Right lobe of liver (tissue), 6 donors: ENCODE measurements at regions not wholly inside any gene's neighbourhood (a gene's known extent, or its start where the extent isn't known, plus 50 kb on each side); places are given as distances from the start of the nearest gene placed in this dataset.

ENCODE experiments used
- ATAC-seq, 4 donors: fragments of 200-7000 bp; cut with Tn5 transposase; one replicate each; pipeline ENCODE4 v1.9.1; 2020; ENCODE audit warnings: mild to moderate bottlenecking in 4 of 4, moderate library complexity in 4 of 4
- DNase-seq, 3 donors: peaks; one replicate each; pipeline ENCODE4 v3.0.0-alpha.2; 2020
- H3K27ac ChIP-seq, 3 donors: fragments of 200-600 bp; one replicate each; pipeline ENCODE4 v1.8.0; 2022
- H3K27me3 ChIP-seq, 2 donors: fragments of 200-600 bp; one replicate each; pipeline ENCODE4 v1.8.0; 2022
- H3K36me3 ChIP-seq, 4 donors: fragments of 200-600 bp; sonication (generic) in 1 of 4; one replicate each; pipeline versions ENCODE4 v1.5.1 to v1.8.0; 2017 to 2022; ENCODE audit warnings: control low read depth in 1 of 4
- H3K4me1 ChIP-seq, 4 donors: fragments of 200-600 bp; sonication (generic) in 1 of 4; one replicate each; pipeline versions ENCODE4 v1.5.1 to v1.8.0; 2017 to 2022; ENCODE audit warnings: control low read depth in 1 of 4
- H3K4me3 ChIP-seq, 3 donors: fragments of 200-600 bp; one replicate each; pipeline ENCODE4 v1.8.0; 2022
- H3K9me3 ChIP-seq, 4 donors: fragments of 200-600 bp; sonication (generic) in 1 of 4; one replicate each; pipeline versions ENCODE4 v1.5.1 to v1.8.0; 2017 to 2022; ENCODE audit warnings: control low read depth in 1 of 4
- POLR2A ChIP-seq: fragments of 450-650 bp; IDR thresholded peaks from one replicate; pipeline ENCODE4 v1.6.1; 2017; ENCODE audit warnings: antibody characterized with exemption, mild to moderate bottlenecking
- WGBS: methylation state at CpG from one replicate; pipeline ENCODE4 v1.1.6; 2018; ENCODE audit warnings: low coverage, low lambda C conversion rate; ENCODE audit not compliant: insufficient coverage; ENCODE audit errors: missing lambda C conversion rate; 5-methylcytosine and 5-hydroxymethylcytosine counted together
- intact Hi-C, 2 donors: fragments of 100-400 bp; cut with DNase I; formaldehyde crosslinking; loops; one replicate each; pipeline versions ENCODE4 v1.11.2 to v1.14.1; 2022
- TF ChIP-seq, protein P1 (sequence below), 4 donors: fragments of 200-600 bp in 3 of 4; fragments of 450-650 bp in 1 of 4; IDR thresholded peaks; one replicate each; pipeline versions ENCODE4 v1.5.1 to v1.8.0; 2016 to 2022; ENCODE audit warnings: antibody characterized with exemption in 4 of 4, mild to moderate bottlenecking in 2 of 4
- donor health status: DM: no; HTN: yes; CAD: no.
- donor health status: DM: no; HTN: no; CAD: no.
- donor health status: DM: no; HTN: no; CAD: no.
- donor health status: DM: no; HTN: yes; CAD: no.
- donor health status: DM: no; HTN: yes; CAD: no.

DNA sequence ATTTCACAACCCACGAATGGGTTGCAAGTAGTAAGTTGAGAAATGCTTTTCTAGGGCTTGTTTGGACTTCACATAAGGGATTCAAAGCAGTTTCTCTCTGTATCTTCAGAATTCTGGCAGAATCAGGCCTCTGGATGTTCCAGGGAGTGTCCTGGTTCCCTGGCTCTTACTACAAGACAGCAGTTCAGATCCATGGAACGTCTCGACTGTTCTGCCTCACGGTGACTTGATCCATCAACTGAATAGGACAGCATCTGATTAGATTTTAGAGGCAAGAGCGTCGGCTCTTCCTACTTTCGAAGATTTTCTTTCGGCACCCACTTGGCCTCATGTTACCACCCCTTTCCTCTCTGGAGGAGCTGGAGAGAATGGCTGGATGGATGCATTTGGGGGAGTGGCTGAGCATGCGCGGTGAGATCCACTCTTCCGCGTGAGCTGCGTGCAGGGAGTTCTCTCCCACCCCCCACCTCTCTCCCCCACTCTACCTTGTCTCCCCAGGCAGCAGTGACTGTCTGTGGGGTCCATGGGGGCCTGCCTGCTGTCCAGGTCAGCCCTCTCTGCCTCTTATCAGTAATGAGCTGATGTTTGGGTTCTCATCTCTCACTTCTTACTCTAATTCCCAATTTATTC lies 132.5 kb downstream of the VAPA start:
- TF ChIP-seq POLR2A, result no peak
- TF ChIP-seq, protein P1, sequence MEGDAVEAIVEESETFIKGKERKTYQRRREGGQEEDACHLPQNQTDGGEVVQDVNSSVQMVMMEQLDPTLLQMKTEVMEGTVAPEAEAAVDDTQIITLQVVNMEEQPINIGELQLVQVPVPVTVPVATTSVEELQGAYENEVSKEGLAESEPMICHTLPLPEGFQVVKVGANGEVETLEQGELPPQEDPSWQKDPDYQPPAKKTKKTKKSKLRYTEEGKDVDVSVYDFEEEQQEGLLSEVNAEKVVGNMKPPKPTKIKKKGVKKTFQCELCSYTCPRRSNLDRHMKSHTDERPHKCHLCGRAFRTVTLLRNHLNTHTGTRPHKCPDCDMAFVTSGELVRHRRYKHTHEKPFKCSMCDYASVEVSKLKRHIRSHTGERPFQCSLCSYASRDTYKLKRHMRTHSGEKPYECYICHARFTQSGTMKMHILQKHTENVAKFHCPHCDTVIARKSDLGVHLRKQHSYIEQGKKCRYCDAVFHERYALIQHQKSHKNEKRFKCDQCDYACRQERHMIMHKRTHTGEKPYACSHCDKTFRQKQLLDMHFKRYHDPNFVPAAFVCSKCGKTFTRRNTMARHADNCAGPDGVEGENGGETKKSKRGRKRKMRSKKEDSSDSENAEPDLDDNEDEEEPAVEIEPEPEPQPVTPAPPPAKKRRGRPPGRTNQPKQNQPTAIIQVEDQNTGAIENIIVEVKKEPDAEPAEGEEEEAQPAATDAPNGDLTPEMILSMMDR (IDR thresholded peaks at IDR 0.05), result no peak
- H3K27ac ChIP-seq, result no peak overlapping the region
- H3K36me3 ChIP-seq, result no peaks in the 10 kb centered on the region
- no peaks in the 10 kb centered on the region for H3K27me3 ChIP-seq
- WGBS, result 86% methylated on average over 13 of the region's 13 CpGs
- no peaks in the 10 kb centered on the region for H3K4me1 ChIP-seq
- no peak overlapping the region for H3K4me3 ChIP-seq
- ATAC-seq (no peak), DNase-seq (no peak)
- H3K9me3 ChIP-seq, result peaks cover 0 to 2% (median 0%) of the 10 kb centered on the region in 4 donors
- intact Hi-C loops, result no loop called here

DNA sequence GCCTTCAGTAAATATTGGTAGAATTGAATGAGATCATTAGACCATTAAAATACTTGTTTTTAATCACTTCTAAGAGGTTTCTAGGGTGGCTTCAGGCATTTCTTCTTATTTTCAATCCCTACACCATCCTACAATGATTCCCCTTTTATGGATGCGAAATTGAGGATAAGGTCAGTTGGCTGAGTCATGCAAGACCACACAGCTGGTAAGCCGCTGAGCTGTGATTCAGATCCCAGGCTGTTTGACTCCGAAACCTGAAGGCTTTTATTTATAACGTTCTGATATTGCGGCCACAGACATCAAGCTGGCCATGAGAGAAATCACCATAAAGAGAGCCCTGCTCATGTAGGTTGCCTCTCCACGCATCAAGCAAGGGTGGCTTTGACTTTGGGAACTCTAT lies 133.4 kb downstream of the VAPA start:
- intact Hi-C loops, result no loop called here
- no peak for DNase-seq
- ATAC-seq, result no peak

DNA sequence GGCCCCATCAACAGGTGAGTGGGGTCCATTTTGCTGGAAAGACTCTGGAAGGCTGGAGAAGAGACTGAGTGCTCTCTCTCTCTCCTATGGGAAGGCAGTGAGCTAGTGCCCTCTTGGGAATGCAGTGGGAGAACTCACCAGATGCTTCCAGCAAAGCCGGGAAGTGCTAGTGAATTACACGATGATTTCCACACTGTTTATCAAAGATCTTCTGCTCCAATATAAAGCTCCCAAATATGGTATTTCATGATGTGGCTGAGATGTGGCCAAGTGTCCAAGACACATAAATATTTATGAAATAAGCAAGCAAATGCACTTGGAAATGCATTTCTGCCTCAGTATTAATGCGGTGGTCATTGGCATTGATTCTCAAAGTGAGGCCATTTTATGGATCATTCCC lies 135.9 kb downstream of the VAPA start:
- 52% methylated on average over 3 of the region's 3 CpGs for WGBS
- TF ChIP-seq POLR2A, result no peak
- TF ChIP-seq, protein P1 (IDR thresholded peaks at IDR 0.05), result no peak
- H3K9me3 ChIP-seq, result no peaks in the 10 kb centered on the region
- no peaks in the 10 kb centered on the region for H3K27me3 ChIP-seq
- no peak for DNase-seq
- H3K27ac ChIP-seq, result no peak overlapping the region
- H3K4me1 ChIP-seq, result no peaks in the 10 kb centered on the region
- ATAC-seq, result no peak
- no peak overlapping the region for H3K4me3 ChIP-seq
- H3K36me3 ChIP-seq, result no peaks in the 10 kb centered on the region
- intact Hi-C loops, result no loop called here

More for the DNA sequence above, 133.4 kb downstream of the VAPA start:
- WGBS, result 75% methylated on average over 6 of the region's 6 CpGs
- H3K9me3 ChIP-seq, result no peaks in the 10 kb centered on the region
- H3K27ac ChIP-seq, result no peak overlapping the region
- H3K4me1 ChIP-seq, result no peaks in the 10 kb centered on the region
- no peaks in the 10 kb centered on the region for H3K27me3 ChIP-seq
- TF ChIP-seq, protein P1 (IDR thresholded peaks at IDR 0.05), result no peak
- no peak for TF ChIP-seq POLR2A
- no peaks in the 10 kb centered on the region for H3K36me3 ChIP-seq
- no peak overlapping the region for H3K4me3 ChIP-seq

DNA sequence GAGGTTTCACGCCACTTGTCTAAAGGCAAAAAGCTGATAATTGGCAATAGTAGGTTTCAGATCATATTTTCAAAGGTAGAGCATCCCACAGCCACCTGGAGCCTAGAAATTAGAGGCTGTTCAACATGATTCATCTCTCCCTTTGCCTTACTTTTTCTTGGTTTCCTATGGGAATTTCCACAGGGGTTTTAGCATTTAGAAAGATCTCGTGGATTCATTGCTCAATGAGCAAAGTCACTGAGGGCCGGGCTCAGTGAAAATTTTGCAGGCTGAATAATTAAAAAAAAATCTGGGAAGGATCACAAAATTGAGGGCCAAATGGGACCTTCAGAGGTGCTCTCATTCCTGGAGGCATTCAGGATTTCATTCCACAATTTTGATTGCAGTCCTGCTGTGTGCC lies 137.1 kb downstream of the VAPA start:
- H3K4me3 ChIP-seq, result no peak overlapping the region
- WGBS, result 55% methylated on average over 3 of the region's 3 CpGs
- DNase-seq (no peak), ATAC-seq (no peak)
- no peaks in the 10 kb centered on the region for H3K9me3 ChIP-seq
- no peaks in the 10 kb centered on the region for H3K27me3 ChIP-seq
- H3K27ac ChIP-seq, result no peak overlapping the region
- intact Hi-C loops, result no loop called here
- no peaks in the 10 kb centered on the region for H3K4me1 ChIP-seq
- no peaks in the 10 kb centered on the region for H3K36me3 ChIP-seq
- no peak for TF ChIP-seq POLR2A
- TF ChIP-seq, protein P1 (IDR thresholded peaks at IDR 0.05), result no peak
